ENCODE measurements at regions not wholly inside any gene's neighbourhood (a gene's known extent, or its start where the extent isn't known, plus 50 kb on each side); places are given as distances from the start of the nearest gene placed in this dataset.

DNA sequence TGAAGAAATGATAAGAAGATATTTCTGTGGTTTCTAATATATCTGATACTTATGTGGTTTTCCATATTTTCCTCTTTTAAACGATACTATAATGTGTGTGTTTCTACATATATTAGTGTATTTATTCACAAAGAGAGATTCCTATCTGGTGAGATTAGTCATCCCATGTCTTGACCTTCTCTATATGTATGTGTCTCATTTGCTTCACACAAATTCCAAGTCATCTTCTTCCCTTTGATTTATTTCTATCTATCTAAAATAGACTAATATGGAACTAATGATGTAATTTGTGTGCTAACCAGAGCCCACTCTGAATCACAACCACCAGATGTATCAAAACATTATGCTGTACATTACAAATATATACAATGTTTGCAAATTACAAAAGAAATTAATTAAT lies 154.7 kb upstream of the KCNMB2 start:
- TF ChIP-seq POLR2A (IDR thresholded peaks at IDR 0.05; ENCODE audit: low read depth), result no peak
- TF ChIP-seq, protein P1, sequence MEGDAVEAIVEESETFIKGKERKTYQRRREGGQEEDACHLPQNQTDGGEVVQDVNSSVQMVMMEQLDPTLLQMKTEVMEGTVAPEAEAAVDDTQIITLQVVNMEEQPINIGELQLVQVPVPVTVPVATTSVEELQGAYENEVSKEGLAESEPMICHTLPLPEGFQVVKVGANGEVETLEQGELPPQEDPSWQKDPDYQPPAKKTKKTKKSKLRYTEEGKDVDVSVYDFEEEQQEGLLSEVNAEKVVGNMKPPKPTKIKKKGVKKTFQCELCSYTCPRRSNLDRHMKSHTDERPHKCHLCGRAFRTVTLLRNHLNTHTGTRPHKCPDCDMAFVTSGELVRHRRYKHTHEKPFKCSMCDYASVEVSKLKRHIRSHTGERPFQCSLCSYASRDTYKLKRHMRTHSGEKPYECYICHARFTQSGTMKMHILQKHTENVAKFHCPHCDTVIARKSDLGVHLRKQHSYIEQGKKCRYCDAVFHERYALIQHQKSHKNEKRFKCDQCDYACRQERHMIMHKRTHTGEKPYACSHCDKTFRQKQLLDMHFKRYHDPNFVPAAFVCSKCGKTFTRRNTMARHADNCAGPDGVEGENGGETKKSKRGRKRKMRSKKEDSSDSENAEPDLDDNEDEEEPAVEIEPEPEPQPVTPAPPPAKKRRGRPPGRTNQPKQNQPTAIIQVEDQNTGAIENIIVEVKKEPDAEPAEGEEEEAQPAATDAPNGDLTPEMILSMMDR (IDR thresholded peaks at IDR 0.05), result no peak
- no peak for TF ChIP-seq EP300 (IDR thresholded peaks at IDR 0.05)
